NB4 (cell line): ENCODE measurements at regions not wholly inside any gene's neighbourhood (a gene's known extent, or its start where the extent isn't known, plus 50 kb on each side); places are given as distances from the start of the nearest gene placed in this dataset.

ENCODE experiments used
- MYC ChIP-seq: IDR thresholded peaks from 2 replicates; pipeline ENCODE4 v1.6.1; 2011; ENCODE audit warnings: low read depth, low read length
- POLR2A ChIP-seq: IDR thresholded peaks from 2 replicates; pipeline ENCODE4 v1.6.1; 2011; ENCODE audit warnings: mild to moderate bottlenecking; ENCODE audit not compliant: insufficient read length; ENCODE audit errors: extremely low read depth
- TF ChIP-seq, protein P1 (sequence below): IDR thresholded peaks from one replicate; pipeline ENCODE4 v1.5.1; 2012; ENCODE audit warnings: low read depth, low read length
- TF ChIP-seq, protein P2 (sequence below): IDR thresholded peaks from 2 replicates; pipeline ENCODE4 v1.6.1; 2011; ENCODE audit warnings: low read depth, low read length

DNA sequence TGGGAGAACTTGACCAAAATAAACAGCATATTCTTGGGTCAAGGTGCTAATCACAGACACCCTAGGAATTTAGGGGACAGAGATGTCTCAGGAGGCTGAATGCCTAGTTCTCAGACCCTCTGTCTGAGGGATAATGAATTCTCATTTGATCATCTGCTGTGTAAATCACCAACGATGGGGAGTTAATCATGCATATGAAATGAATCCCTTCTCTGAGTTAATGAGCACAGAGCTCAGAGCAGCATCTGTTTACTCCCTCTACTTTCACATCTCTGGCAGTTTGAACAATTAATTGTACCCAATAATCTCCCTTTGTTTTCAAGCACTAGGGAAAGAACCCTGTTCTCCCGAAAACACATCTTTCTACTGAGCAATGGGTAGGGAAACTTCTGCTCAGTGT lies 129.4 kb upstream of the SRRM4 start:
- TF ChIP-seq, protein P1, sequence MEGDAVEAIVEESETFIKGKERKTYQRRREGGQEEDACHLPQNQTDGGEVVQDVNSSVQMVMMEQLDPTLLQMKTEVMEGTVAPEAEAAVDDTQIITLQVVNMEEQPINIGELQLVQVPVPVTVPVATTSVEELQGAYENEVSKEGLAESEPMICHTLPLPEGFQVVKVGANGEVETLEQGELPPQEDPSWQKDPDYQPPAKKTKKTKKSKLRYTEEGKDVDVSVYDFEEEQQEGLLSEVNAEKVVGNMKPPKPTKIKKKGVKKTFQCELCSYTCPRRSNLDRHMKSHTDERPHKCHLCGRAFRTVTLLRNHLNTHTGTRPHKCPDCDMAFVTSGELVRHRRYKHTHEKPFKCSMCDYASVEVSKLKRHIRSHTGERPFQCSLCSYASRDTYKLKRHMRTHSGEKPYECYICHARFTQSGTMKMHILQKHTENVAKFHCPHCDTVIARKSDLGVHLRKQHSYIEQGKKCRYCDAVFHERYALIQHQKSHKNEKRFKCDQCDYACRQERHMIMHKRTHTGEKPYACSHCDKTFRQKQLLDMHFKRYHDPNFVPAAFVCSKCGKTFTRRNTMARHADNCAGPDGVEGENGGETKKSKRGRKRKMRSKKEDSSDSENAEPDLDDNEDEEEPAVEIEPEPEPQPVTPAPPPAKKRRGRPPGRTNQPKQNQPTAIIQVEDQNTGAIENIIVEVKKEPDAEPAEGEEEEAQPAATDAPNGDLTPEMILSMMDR = no peak
- TF ChIP-seq POLR2A (no peak), MYC (no peak)
- TF ChIP-seq, protein P2, sequence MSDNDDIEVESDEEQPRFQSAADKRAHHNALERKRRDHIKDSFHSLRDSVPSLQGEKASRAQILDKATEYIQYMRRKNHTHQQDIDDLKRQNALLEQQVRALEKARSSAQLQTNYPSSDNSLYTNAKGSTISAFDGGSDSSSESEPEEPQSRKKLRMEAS = no peak
